ENCODE measurements at regions not wholly inside any gene's neighbourhood (a gene's known extent, or its start where the extent isn't known, plus 50 kb on each side); places are given as distances from the start of the nearest gene placed in this dataset.
A peak's percentile ranks its signal among the peaks of the same experiment; 100 is the strongest.

- no peaks in the 10 kb centered on the region for H3K79me2 ChIP-seq (ENCODE audit: insufficient read depth, low read length)
- no peaks in the 10 kb centered on the region for H3K27me3 ChIP-seq (ENCODE audit: insufficient read depth, low read length)
- CTCF ChIA-PET: no interaction called here
- H3K36me3 ChIP-seq (ENCODE audit: control insufficient read depth in 1 of 2, insufficient read depth in 2 of 2, low read length in 2 of 2): no peaks in the 10 kb centered on the region
- DNase-seq (ENCODE audit: low read depth, low spot score) (no peak), ATAC-seq (peak; percentile 14; the same call in 1 of the 2 replicates)
- H3K4me3 ChIP-seq (replicated peaks in 1 of 2; ENCODE audit: low read depth in 1 of 2, low read length in 2 of 2): no peak overlapping the region
- BruUV-seq (replicated peaks): no TSS peak
- H3K4me2 ChIP-seq (ENCODE audit: low read length): no peak overlapping the region
- RAD21 ChIA-PET (ENCODE audit: low non-redundant PET in 1 of 2, low total read pairs in 2 of 2, uncharacterized antibody in 2 of 2, unreplicated experiment in 2 of 2): no interaction called here
- H3K9me3 ChIP-seq (ENCODE audit: control insufficient read depth in 1 of 2, insufficient read depth in 1 of 2, low read depth in 1 of 2, low read length in 2 of 2): no peaks in the 10 kb centered on the region; a peak in 1 of 4 replicates
- peaks cover 0 to 3% of the 10 kb centered on the region in 2 experiments; a peak in 1 of 4 replicates for H3K4me1 ChIP-seq (ENCODE audit: control insufficient read depth in 1 of 2, insufficient read depth in 2 of 2, low read length in 2 of 2)
- TF ChIP-seq EZH2 (IDR thresholded peaks at IDR 0.05): no peak
- TF ChIP-seq ELF1 (IDR thresholded peaks at IDR 0.05; ENCODE audit: borderline replicate concordance, low read depth): no peak
- no peaks in the 10 kb centered on the region for H3K9me2 ChIP-seq (ENCODE audit: insufficient read depth)
- intact Hi-C loops (cut with micrococcal nuclease): no loop called here
- no peak overlapping the region for H2AFZ ChIP-seq (ENCODE audit: low read depth, low read length, poor library complexity, severe bottlenecking)
- POLR2A ChIA-PET: interaction anchor here (0.7 kb wide), 1 partner anchor 367 kb away, joined by 4 read pairs; no protein-coding TSS in a partner anchor
- H4K20me1 ChIP-seq (ENCODE audit: insufficient read depth): no peaks in the 10 kb centered on the region
- H3K9ac ChIP-seq (ENCODE audit: low read length): no peak overlapping the region
- H3K27ac ChIP-seq (ENCODE audit: low read depth, low read length): no peak overlapping the region
Observed at GRCh38 chr15:70160803-70161565, 63.3 kb upstream of the TLE3 start.

DNA sequence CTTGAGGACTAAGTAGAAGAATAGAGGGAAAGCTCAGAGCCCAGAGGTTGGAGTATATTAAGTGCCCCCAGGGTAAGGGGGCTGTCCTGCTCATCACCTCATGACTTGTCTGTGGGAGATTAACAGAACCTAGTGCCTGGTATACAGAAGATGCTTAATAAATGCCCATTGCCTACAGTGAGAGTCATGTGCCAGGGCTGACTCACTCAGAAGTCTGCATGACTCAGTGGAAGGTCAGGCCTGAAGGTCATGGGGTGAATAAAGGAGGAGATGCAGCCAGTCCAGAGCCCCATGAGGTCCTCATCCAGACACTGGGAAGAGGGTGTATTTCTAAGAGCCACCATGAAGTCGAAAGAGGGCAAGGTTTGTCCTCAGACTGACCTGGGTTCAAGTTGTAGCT, 62.5 kb upstream of the TLE3 start:
- no peak overlapping the region for H3K27ac ChIP-seq (ENCODE audit: low read depth, low read length)
- no peaks in the 10 kb centered on the region for H3K36me3 ChIP-seq (ENCODE audit: control insufficient read depth in 1 of 2, insufficient read depth in 2 of 2, low read length in 2 of 2)
- intact Hi-C loops (cut with micrococcal nuclease): no loop called here
- H3K27me3 ChIP-seq (ENCODE audit: insufficient read depth, low read length): no peaks in the 10 kb centered on the region
- no peak for TF ChIP-seq POLR2AphosphoS5 (IDR thresholded peaks at IDR 0.05; ENCODE audit: low read depth, low read length)
- TF ChIP-seq FOSL1 (IDR thresholded peaks at IDR 0.05; ENCODE audit: low read depth): peak; percentile 28; the same call in 1 of the 2 replicates
- H3K9me3 ChIP-seq (ENCODE audit: control insufficient read depth in 1 of 2, insufficient read depth in 1 of 2, low read depth in 1 of 2, low read length in 2 of 2): no peaks in the 10 kb centered on the region; a peak in 1 of 4 replicates
- ChIA-PET POLR2A (no interaction called here), CTCF (no interaction called here), RAD21 (ENCODE audit: low non-redundant PET in 1 of 2, low total read pairs in 2 of 2, uncharacterized antibody in 2 of 2, unreplicated experiment in 2 of 2) (no interaction called here)
- no peaks in the 10 kb centered on the region for H3K79me2 ChIP-seq (ENCODE audit: insufficient read depth, low read length)
- no peak overlapping the region for H2AFZ ChIP-seq (ENCODE audit: low read depth, low read length, poor library complexity, severe bottlenecking)
- H3K4me1 ChIP-seq (ENCODE audit: control insufficient read depth in 1 of 2, insufficient read depth in 2 of 2, low read length in 2 of 2): peaks cover 0 to 3% of the 10 kb centered on the region in 2 experiments; a peak in 1 of 4 replicates
- no peak overlapping the region for H3K9ac ChIP-seq (ENCODE audit: low read length)
- no peak overlapping the region for H3K4me2 ChIP-seq (ENCODE audit: low read length)
- DNase-seq (ENCODE audit: low read depth, low spot score) (no peak), ATAC-seq (peak; percentile 38)
- BruUV-seq (replicated peaks): no TSS peak
- H4K20me1 ChIP-seq (ENCODE audit: insufficient read depth): no peaks in the 10 kb centered on the region
- no peak overlapping the region for H3K4me3 ChIP-seq (replicated peaks in 1 of 2; ENCODE audit: low read depth in 1 of 2, low read length in 2 of 2)
- no peaks in the 10 kb centered on the region for H3K9me2 ChIP-seq (ENCODE audit: insufficient read depth)
